Colonic mucosa (tissue), 4 donors: ENCODE measurements at regions not wholly inside any gene's neighbourhood (a gene's known extent, or its start where the extent isn't known, plus 50 kb on each side); places are given as distances from the start of the nearest gene placed in this dataset.

Source experiments
- DNase-seq: peaks from one replicate; pipeline ENCODE4 v3.0.0-alpha.2; 2020
- H3K27ac ChIP-seq: fragments of 200-600 bp; one replicate; pipeline ENCODE4 v1.8.0; 2021
- H3K27me3 ChIP-seq: fragments of 200-600 bp; one replicate; pipeline ENCODE4 v1.8.0; 2021
- H3K36me3 ChIP-seq: fragments of 200-600 bp; one replicate; pipeline ENCODE4 v1.8.0; 2021
- H3K4me1 ChIP-seq: fragments of 200-600 bp; one replicate; pipeline ENCODE4 v1.8.0; 2021; ENCODE audit warnings: mild to moderate bottlenecking
- H3K4me3 ChIP-seq: fragments of 200-600 bp; one replicate; pipeline ENCODE4 v1.8.0; 2021
- H3K9ac ChIP-seq, 2 donors: one replicate each; pipeline ENCODE4 v1.7.0; 2013; ENCODE audit warnings: control low read depth in 2 of 2, low read depth in 2 of 2, low read length in 2 of 2
- H3K9me3 ChIP-seq: fragments of 200-600 bp; one replicate; pipeline ENCODE4 v1.8.0; 2021
- intact Hi-C: fragments of 100-400 bp; cut with DNase I; formaldehyde crosslinking; loops from one replicate; pipeline ENCODE4 v1.14.1; 2022
- TF ChIP-seq, protein P1 (sequence below): fragments of 200-600 bp; IDR thresholded peaks from one replicate; pipeline ENCODE4 v1.8.0; 2022; ENCODE audit warnings: antibody characterized with exemption, mild to moderate bottlenecking
- donor health status: healthy.
- donor health status: DM: no; HTN: no; CAD: no.
- donor health status: DM: no; HTN: no; CAD: no.

DNA sequence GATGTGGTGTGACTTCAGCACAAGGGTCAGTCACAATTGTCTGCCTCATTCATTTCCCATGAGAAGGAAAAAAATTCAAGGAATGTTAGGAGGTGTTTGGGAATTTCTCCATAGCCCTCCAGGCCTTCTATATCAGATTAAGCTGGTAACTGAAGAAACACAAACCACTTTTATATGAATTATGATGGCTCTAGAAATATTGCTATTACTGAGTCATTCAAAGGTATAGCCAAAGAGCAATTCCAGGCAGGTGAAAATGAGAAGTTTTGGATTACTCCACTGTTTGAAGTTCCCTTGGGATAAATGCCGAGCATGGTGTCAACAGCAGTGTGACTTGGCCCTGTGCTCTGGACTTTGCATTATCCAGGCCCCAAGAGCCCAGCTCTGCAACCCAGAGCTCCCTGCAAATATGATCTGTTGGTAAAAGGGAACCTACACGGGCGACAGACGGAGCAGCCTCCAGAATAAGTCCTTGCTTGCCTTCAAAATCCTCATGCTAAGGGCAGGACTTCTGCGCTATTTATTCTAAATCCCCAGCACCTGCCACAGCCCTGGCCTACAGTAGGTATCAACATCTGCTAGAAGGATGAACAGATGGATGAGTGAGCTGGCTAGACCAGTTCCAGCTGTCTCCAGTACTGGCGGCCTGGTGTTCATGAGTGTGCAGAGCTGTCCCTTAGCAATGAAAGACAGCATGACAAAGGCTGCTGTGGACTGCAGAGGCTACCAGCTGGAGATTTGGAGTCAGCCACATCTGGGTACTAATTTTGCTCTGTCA lies 67.5 kb upstream of the ZBED5 start:
- Histone ChIP-seq H3K4me3 (no peak overlapping the region), H3K9ac (no peak overlapping the region), H3K4me1 (no peaks in the 10 kb centered on the region), H3K36me3 (no peaks in the 10 kb centered on the region), H3K9me3 (no peaks in the 10 kb centered on the region), H3K27ac (no peak overlapping the region), H3K27me3 (no peaks in the 10 kb centered on the region)
- TF ChIP-seq, protein P1, sequence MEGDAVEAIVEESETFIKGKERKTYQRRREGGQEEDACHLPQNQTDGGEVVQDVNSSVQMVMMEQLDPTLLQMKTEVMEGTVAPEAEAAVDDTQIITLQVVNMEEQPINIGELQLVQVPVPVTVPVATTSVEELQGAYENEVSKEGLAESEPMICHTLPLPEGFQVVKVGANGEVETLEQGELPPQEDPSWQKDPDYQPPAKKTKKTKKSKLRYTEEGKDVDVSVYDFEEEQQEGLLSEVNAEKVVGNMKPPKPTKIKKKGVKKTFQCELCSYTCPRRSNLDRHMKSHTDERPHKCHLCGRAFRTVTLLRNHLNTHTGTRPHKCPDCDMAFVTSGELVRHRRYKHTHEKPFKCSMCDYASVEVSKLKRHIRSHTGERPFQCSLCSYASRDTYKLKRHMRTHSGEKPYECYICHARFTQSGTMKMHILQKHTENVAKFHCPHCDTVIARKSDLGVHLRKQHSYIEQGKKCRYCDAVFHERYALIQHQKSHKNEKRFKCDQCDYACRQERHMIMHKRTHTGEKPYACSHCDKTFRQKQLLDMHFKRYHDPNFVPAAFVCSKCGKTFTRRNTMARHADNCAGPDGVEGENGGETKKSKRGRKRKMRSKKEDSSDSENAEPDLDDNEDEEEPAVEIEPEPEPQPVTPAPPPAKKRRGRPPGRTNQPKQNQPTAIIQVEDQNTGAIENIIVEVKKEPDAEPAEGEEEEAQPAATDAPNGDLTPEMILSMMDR = no peak
- intact Hi-C loops = no loop called here
- no peak for DNase-seq

DNA sequence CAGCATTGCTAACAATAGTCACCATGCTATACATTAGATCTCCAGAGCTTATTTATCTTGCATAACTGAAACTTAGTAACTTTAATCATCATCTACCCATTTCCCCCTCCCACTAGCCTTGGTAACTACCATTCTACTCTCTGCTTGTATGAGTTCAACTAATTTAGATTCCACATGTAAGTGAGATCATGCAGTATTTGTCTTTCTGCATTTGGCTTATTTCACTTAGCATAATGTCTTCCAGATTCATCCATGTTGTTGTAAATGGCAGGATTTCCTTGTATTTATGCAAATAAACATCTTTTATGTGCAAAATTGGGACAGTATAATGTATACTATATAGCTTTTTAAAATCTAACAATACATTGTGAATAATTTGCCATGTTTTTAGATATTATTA lies 66.0 kb upstream of the ZBED5 start:
- DNase-seq = no peak
- H3K4me3 ChIP-seq = no peak overlapping the region
- TF ChIP-seq, protein P1 = no peak
- H3K4me1 ChIP-seq = no peaks in the 10 kb centered on the region
- H3K9ac ChIP-seq = no peak overlapping the region
- intact Hi-C loops = no loop called here
- H3K27ac ChIP-seq = no peak overlapping the region
- no peaks in the 10 kb centered on the region for H3K9me3 ChIP-seq
- no peaks in the 10 kb centered on the region for H3K27me3 ChIP-seq
- H3K36me3 ChIP-seq = no peaks in the 10 kb centered on the region

DNA sequence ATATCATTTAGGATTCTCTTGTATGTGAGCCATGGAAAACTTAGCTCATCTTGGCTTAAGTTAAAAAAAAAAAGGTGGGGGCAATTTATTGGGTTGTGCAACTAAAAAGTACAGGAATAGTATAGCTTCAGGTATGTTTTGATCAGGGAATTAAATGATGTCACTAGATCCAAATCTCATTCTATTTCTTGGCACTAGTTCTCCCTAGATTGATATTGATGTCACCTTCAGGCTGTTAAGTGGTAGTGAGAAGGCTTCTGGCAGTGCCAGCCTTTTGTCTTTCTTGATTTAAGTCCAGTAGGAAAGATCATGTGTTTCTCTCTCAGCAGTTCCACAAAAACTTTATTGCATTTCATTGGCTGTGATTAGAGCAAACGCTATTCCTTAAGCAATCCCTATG lies 65.0 kb upstream of the ZBED5 start:
- Histone ChIP-seq H3K36me3 (no peaks in the 10 kb centered on the region), H3K4me3 (no peak overlapping the region), H3K9ac (no peak overlapping the region), H3K4me1 (no peaks in the 10 kb centered on the region), H3K27ac (no peak overlapping the region), H3K9me3 (no peaks in the 10 kb centered on the region), H3K27me3 (no peaks in the 10 kb centered on the region)
- TF ChIP-seq, protein P1 = no peak
- no peak for DNase-seq
- intact Hi-C loops = no loop called here

DNA sequence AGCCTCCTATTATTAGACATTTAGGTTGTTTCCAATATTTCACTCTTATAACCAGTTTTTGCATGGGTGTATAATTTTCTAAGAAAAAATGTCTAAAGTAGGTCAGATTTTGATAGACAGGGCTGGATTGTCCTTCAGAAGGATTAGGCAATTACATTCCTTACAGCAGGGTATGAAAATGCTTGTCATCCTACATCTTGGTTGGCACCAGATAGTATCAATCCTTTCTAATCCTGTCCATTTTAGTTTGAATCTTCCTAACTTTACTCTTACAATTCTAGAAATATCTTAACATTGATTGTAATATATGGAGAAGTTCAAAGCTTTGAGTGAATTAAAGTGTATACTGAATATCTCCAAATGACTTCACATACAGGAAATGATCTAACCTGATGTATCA lies 63.0 kb upstream of the ZBED5 start:
- Histone ChIP-seq H3K9me3 (no peaks in the 10 kb centered on the region), H3K4me3 (no peak overlapping the region), H3K9ac (no peak overlapping the region), H3K27me3 (no peaks in the 10 kb centered on the region), H3K27ac (no peak overlapping the region), H3K4me1 (no peaks in the 10 kb centered on the region), H3K36me3 (no peaks in the 10 kb centered on the region)
- TF ChIP-seq, protein P1 = no peak
- DNase-seq = no peak
- intact Hi-C loops = no loop called here

DNA sequence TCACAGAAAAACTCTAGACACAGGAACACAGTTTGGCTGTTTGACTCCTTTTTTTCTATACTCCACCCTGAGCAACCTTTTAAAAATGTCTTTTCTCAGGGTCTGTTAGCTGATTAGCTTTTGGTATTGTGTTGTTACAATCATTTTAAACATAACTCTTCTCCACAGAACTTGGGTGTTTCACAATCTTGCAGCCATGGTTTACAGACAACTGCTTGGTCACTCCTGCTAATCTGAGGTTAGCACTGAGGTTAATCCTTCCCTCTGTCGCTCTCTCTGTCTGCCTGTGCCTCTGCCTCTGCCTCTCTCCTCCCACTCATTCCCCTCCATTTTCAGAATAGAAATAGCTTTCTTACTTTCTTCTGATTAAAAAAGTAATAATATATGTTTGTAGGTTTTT lies 62.4 kb upstream of the ZBED5 start:
- Histone ChIP-seq H3K4me3 (no peak overlapping the region), H3K36me3 (no peaks in the 10 kb centered on the region), H3K27ac (no peak overlapping the region), H3K4me1 (no peaks in the 10 kb centered on the region), H3K9me3 (no peaks in the 10 kb centered on the region), H3K27me3 (no peaks in the 10 kb centered on the region), H3K9ac (no peak overlapping the region)
- TF ChIP-seq, protein P1 = no peak
- no peak for DNase-seq
- intact Hi-C loops = no loop called here
